Activated CD4-positive, alpha-beta T cell treated with anti-CD3 and anti-CD28 coated beads for 48 hours (primary cell): ENCODE measurements at regions not wholly inside any gene's neighbourhood (a gene's known extent, or its start where the extent isn't known, plus 50 kb on each side); places are given as distances from the start of the nearest gene placed in this dataset.

Source experiments
- DNase-seq: peaks from one replicate; pipeline ENCODE4 v3.0.0-alpha.2; 2020

- DNase-seq, result peak; percentile 37
These were observed 94.5 kb upstream of the UPP2 start for GRCh38 chr2:158006961-158007719.

- no peak for DNase-seq
These were observed 97.4 kb upstream of the UPP2 start for GRCh38 chr2:158004126-158004764.

DNA sequence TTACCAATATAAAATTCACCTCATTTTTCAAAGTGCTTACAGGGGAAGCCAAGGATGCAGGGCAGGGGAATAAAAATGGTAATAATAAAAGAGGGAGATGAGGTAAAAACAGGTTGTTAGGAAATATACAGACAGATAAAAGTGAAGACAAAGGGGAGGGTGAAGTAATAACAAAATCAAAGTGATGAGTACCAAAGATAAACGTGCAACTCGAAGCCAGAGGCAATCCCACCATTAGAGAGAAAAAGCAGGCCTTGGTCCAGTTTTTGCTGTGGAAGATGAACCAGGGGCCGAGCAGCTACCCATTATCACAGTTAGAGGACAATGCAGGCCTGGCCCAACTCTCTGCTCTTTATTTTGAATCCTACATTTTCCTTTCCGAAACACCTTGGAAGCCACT, 99.6 kb upstream of the UPP2 start:
- no peak for DNase-seq

- no peak for DNase-seq
These were observed 104.9 kb upstream of the UPP2 start for GRCh38 chr2:157996799-157997198.

GRCh38 chr2:157995117-157995516, 106.6 kb upstream of the UPP2 start:
- no peak for DNase-seq

GRCh38 chr2:157991932-157992331, 109.7 kb upstream of the UPP2 start:
- DNase-seq, result no peak

- no peak for DNase-seq
These were observed 111.5 kb upstream of the UPP2 start for GRCh38 chr2:157990173-157990572.

DNA sequence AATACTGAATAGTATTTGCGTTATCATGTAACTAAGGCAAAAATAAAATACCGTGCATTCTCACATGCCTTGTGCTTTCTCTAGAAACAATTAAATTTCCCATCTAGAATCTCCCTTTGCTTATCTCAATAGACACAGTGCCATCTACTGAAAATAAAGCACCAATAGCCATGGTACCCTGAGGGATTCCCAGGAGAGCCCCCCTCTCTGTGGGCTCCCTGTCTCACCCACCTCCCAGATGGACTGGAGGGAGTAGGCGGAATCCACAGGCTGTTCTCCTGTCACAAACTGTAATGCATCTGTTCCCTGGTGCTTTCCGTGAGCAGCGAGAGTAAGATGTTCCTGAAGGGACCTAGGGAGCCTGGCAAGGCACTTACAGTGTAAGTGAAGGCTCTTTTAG, 112.4 kb upstream of the UPP2 start:
- no peak for DNase-seq

DNA sequence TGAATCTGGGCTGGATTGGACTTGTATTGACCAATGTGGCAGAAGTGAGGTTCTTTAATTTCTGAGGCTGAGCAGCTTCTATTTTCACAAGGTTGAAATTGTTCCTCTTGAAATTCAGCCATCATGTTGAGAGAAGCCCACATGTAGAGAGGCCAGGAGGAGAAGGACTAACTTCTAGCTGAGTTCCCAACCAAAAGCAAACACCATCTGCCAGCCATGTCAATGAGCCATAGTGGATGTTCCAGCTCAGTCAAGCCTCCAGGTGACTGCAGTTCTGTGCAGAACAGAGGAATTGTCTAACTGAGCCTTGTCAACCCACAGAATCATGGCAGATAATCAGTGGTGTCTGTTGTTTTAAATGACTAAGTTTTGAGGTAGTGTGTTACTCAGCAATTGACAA, 110.6 kb upstream of the ACVR1 start:
- no peak for DNase-seq

GRCh38 chr2:157984866-157985265, 108.7 kb upstream of the ACVR1 start:
- DNase-seq, result no peak

DNA sequence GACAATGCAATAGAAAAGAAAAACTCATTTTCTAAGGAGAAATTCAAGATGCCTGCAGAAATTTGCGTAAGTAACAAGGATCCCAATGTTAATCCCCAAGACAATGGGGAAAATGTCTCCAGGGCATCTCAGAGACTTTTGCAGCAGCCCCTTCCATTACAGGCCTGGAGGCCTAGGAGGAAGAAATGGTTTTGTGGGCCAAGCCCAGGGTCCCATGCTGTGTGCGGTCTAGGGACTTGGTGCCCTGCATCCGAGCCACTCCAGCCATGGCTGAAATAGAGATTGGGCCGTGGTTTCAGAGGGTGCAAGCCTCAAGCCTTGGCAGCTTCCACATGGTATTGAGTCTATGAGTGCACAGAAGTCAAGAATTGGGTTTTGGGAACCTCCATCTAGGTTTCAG, 103.9 kb upstream of the ACVR1 start:
- DNase-seq, result no peak

DNA sequence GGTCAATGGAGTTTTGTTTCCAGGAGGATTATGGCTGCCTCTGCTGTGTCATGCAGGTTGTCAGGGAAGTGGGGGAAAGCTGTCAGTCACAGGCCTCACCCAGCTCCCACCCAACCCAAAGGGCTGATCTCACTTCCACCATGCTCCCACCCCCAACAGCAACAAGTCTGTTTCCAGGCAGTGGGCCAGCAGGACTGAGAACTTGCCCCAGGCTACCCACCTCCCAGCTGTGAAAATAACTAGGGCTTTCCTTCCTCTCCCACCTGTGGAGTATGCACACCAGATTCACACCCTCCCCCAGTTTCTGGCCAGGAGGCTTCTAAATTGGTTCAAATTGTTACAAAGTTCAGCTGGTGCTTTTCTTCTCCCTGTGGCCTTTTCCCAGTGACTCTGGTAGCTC, 95.6 kb upstream of the ACVR1 start:
- no peak for DNase-seq

GRCh38 chr2:157967856-157968255, 91.7 kb upstream of the ACVR1 start:
- DNase-seq, result no peak

DNA sequence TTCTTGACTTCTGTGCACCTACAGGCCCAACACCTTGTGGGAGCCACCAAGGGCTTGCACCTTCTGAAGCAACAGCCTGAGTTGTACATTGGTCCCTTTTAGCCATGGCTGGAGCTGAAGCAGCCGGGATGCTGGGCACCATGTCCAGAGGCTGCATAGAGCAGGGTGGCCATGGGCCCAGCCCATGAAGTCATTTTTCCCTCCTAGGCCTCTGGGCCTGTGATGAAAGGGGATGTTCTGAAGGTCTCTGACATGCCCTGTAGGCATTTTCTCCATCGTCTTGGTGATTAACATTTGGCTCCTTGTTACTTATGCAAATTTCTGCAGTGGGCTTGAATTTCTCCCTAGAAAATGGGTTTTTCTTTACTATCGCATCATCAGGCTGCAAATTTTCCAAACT, 83.1 kb upstream of the ACVR1 start:
- no peak for DNase-seq

GRCh38 chr2:157957596-157957995, 81.5 kb upstream of the ACVR1 start:
- no peak for DNase-seq

DNA sequence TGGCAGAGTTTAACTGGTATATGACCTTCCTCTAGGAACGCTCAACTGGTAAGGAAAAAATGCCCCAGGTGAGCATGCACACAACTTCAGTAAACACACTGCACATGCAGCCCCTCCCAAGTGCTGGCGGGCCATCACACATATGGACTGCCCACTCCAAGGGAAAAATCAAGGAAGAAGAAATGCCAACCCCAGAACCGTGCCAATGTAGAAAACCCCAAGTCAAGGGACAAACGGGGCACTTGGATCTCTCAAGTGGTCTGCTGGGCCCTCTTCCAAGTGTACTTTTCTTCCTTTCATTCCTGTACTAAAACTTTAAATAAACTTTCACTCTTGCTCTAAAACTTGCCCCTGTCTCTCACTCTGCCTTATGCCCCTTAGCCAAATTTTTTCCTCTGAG, 76.4 kb upstream of the ACVR1 start:
- no peak for DNase-seq

GRCh38 chr2:157948856-157949255, 72.7 kb upstream of the ACVR1 start:
- DNase-seq, result no peak

DNA sequence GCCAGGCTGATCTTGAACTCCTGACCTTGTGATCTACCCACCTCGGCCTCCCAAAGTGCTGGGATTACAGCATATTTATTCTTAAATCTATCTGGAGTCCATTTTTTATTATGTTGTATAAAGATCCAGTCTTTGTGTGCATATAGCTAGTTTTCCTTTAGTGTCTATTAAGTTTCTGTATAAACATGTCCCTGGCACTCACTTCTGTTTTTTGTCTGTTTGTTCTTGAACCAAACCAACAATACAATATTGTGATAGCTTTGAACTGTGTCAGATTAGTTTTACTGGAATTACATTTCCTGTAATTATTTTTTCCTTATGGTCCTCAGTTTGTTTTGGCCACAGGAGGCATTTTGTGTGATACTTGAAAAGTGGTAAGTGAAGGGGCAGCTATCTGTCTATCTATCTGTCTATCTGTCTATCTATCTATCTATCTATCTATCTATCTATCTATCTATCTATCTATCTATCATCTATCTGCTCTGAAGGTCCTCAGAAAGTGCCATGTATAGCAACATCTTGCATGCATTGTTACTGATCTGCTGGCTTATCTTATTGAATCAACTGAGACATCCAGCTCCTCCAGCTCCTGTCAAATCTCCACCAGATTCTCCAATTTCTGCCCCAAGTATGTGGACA, 70.9 kb upstream of the ACVR1 start:
- DNase-seq, result no peak

GRCh38 chr2:157940024-157940423, 63.9 kb upstream of the ACVR1 start:
- DNase-seq, result no peak

DNA sequence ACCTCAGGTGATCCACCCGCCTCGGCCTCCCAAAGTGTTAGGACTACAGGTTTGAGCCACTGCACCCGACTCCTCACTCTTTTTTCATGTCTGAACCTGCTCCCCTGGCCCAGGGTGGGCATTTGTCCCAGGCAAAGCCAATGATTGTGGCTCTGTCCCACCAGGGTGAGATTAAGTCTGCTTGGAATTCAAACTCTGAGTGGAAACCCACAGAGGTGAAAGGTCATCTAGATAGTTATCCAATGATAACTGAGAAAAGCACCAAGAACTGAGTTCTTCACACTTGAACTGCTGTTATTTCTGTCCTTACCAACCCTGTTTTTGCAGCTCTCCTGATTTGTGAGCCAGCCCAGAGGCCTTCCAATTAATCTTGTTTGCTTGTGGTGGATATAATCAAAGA, 62.4 kb upstream of the ACVR1 start:
- no peak for DNase-seq

DNA sequence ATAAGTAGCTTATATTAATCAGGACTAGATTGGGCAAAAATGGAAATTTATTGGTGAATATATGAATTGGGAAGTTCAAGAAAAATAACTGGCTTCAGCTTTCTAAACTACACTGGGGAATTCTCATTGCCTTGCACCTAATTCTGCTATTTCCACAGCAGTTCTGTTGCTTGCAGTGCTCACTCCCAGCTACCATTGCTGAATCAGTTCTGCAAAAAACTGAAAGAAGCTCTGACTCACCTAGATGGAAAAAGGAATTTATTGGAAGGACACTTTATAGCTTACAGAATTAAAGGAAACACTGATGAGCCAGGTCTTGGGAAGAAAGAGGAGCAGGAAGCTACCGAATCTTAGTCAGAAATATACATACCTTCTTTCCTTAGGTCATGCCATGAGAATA, 60.3 kb upstream of the ACVR1 start:
- DNase-seq, result no peak

DNA sequence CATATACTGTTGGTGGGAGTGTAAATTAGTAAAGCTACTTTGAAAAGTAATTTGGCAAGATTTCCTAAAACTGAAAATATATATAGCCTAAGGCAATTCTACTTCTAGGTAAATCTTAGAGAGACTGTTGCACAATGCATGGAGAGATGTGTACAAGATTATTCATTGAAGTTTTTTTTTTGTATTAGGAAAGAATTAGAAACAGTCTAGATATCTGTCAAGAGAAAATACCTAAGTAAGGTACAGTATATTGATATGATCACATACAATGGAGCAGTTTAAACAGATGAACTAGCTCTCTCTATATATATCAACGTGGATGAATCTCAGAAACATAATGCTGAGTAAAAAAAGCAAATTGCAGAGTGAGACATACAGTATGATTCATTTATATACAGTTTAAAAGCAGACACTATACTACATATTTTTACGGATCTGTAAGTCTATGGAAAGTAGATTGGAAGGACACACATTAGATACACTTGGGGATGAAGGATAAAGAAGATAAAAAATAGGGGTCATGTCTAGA, 59.3 kb upstream of the ACVR1 start:
- no peak for DNase-seq

DNA sequence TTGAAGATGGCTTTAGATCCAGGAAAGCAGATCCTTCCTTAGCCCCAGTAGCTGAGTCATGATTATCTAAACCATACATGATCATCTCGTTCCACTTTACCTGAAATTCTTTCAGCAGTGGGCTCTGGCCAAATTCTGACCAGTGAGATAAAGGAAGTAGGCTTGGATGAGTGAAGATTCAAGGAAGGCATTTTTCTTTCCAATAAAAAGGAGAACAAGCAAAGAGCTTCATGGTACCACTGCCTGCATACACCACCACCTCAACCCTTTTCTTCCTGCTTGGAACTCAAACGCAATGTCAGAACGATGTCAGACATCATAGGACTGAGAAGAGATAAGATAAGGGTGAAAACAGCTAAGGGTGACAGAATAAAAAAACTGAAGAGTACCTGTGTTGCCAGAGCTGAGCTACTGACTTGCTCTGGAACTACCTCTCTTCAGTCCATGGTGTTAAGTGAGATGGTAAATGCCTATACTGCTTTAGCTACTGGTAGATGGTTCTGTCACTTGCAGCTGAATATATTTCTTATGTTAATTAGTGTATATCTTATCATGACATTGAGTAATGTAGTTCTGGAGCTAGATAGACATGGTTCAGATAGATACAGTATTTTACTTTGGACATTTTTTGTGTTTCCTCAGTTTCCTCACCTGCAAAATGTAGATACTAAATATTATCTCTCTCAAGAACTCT, 58.7 kb upstream of the ACVR1 start:
- DNase-seq, result no peak
